ENCODE measurements at regions not wholly inside any gene's neighbourhood (a gene's known extent, or its start where the extent isn't known, plus 50 kb on each side); places are given as distances from the start of the nearest gene placed in this dataset.
A peak's percentile ranks its signal among the peaks of the same experiment; 100 is the strongest.

GRCh38 chr6:117157448-117157847, 107.9 kb upstream of the VGLL2 start:
- DNase-seq (no peak), ATAC-seq (peak; percentile 34 to 66)
- intact Hi-C loops (cut with DNase I): no loop called here

GRCh38 chr6:117165911-117166499, 99.4 kb upstream of the VGLL2 start:
- intact Hi-C loops (cut with DNase I): no loop called here
- DNase-seq (no peak), ATAC-seq (peak in 1 of 2 donors; percentile 43)

- peak; percentile 21 to 85 for ATAC-seq
- intact Hi-C loops (cut with DNase I): no loop called here
- DNase-seq: no peak
Measured at GRCh38 chr6:117167520-117168271, 97.7 kb upstream of the VGLL2 start.

- DNase-seq (no peak), ATAC-seq (peak in 1 of 2 donors; percentile 42)
- intact Hi-C loops (cut with DNase I): no loop called here
Measured at GRCh38 chr6:117168296-117169063, 96.9 kb upstream of the VGLL2 start.

- DNase-seq: no peak
- ATAC-seq: peak in 1 of 2 donors; percentile 38
- intact Hi-C loops (cut with DNase I): no loop called here
Measured at GRCh38 chr6:117169064-117169665, 96.2 kb upstream of the VGLL2 start.

GRCh38 chr6:117169781-117170281, 95.5 kb upstream of the VGLL2 start:
- intact Hi-C loops (cut with DNase I): no loop called here
- no peak for ATAC-seq

GRCh38 chr6:117174835-117175360, 90.5 kb upstream of the VGLL2 start:
- intact Hi-C loops (cut with DNase I): no loop called here
- DNase-seq (no peak), ATAC-seq (no peak)

More at GRCh38 chr6:117169781-117170281, 95.5 kb upstream of the VGLL2 start:
- no peak for DNase-seq

- DNase-seq (no peak), ATAC-seq (no peak)
- intact Hi-C loops (cut with DNase I): loop anchor here in 1 of 2 donors (5.0 kb wide), 1 partner anchor 216 kb away; no protein-coding TSS in a partner anchor
Measured at GRCh38 chr6:117188627-117189201, 76.6 kb upstream of the VGLL2 start.

GRCh38 chr6:117191009-117191408, 74.3 kb upstream of the VGLL2 start:
- no peak for ATAC-seq
- intact Hi-C loops (cut with DNase I): loop anchor here in 1 of 2 donors (10.0 kb wide), 1 partner anchor 126 kb away; no protein-coding TSS in a partner anchor
- DNase-seq: no peak

GRCh38 chr6:117191448-117191847, 73.9 kb upstream of the VGLL2 start:
- intact Hi-C loops (cut with DNase I): loop anchor here in 1 of 2 donors (10.0 kb wide), 1 partner anchor 127 kb away; no protein-coding TSS in a partner anchor

GRCh38 chr6:117194271-117194670, 71.1 kb upstream of the VGLL2 start:
- intact Hi-C loops (cut with DNase I): loop anchor here in 1 of 2 donors (10.0 kb wide), 1 partner anchor 129 kb away; no protein-coding TSS in a partner anchor
- ATAC-seq (no peak), DNase-seq (no peak)

More at GRCh38 chr6:117191448-117191847, 73.9 kb upstream of the VGLL2 start:
- no peak for ATAC-seq
- DNase-seq: no peak

- no peak for ATAC-seq
- intact Hi-C loops (cut with DNase I): loop anchor here in 1 of 2 donors (10.0 kb wide), 1 partner anchor 130 kb away; no protein-coding TSS in a partner anchor
- no peak for DNase-seq
Measured at GRCh38 chr6:117194978-117195377, 70.4 kb upstream of the VGLL2 start.

- DNase-seq: no peak
- intact Hi-C loops (cut with DNase I): loop anchor here in 1 of 2 donors (10.0 kb wide), 1 partner anchor 131 kb away; no protein-coding TSS in a partner anchor
- no peak for ATAC-seq
Measured at GRCh38 chr6:117195728-117196127, 69.6 kb upstream of the VGLL2 start.

- ATAC-seq: peak; percentile 64 to 83
Measured at GRCh38 chr6:117200067-117200466, 65.3 kb upstream of the VGLL2 start.

GRCh38 chr6:117204903-117205302, 60.5 kb upstream of the VGLL2 start:
- DNase-seq (no peak), ATAC-seq (no peak)
- intact Hi-C loops (cut with DNase I): no loop called here

More at GRCh38 chr6:117200067-117200466, 65.3 kb upstream of the VGLL2 start:
- intact Hi-C loops (cut with DNase I): no loop called here
- peak; percentile 65 for DNase-seq

GRCh38 chr6:117205876-117206275, 59.5 kb upstream of the VGLL2 start:
- DNase-seq: no peak
- intact Hi-C loops (cut with DNase I): no loop called here

GRCh38 chr6:117206522-117206921, 58.8 kb upstream of the VGLL2 start:
- intact Hi-C loops (cut with DNase I): no loop called here
- DNase-seq (no peak), ATAC-seq (no peak)

More at GRCh38 chr6:117205876-117206275, 59.5 kb upstream of the VGLL2 start:
- ATAC-seq: no peak
